ENCODE measurements at regions not wholly inside any gene's neighbourhood (a gene's known extent, or its start where the extent isn't known, plus 50 kb on each side); places are given as distances from the start of the nearest gene placed in this dataset.

DNA sequence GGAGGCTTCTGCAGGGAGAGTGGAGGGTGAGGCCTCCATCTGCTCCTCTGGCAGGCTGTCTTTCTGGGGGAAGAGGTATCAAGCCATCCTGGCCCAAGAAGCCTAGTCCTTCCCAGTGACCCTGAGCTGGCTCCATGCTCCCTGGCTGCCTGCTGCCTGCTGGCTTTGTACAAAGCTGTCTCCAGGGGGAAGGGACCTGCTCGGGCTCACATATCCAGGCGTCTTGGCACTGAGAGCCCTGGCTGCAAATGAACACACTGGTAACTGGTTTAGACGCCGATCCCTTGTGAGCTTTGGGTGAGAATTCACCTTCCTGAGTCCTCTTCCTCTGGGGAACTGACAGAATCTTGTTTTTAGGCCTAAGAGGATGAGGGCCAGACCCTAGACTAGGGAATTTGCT, 210.3 kb upstream of the ZBED5 start:
- no peak for DNase-seq
- in situ Hi-C loops (cut with HindIII; ENCODE audit: low pct_ligation_motif_present, low pct_unique_long_range_greater_than_20kb, low sequenced_read_pairs): no loop called here

DNA sequence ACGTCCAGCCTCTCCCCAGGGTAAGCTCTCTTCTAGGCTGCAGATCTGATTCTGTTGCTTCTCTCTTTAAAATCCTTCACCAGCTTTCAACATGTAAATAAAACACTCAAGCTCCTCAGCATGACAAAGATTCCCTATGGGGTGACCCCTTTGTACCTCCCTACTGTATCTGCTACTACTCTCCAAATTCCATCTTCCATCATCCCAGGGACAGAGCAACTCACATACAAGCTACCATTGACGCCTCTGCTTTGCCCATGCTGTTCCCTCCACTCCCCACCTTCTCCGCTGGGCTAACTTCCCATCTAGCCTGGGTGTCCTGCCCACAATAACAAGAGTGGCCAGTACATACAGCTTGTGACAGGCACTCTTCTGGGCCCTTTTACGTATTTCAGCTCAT, 207.5 kb upstream of the ZBED5 start:
- in situ Hi-C loops (cut with HindIII; ENCODE audit: low pct_ligation_motif_present, low pct_unique_long_range_greater_than_20kb, low sequenced_read_pairs): no loop called here
- no peak for DNase-seq

DNA sequence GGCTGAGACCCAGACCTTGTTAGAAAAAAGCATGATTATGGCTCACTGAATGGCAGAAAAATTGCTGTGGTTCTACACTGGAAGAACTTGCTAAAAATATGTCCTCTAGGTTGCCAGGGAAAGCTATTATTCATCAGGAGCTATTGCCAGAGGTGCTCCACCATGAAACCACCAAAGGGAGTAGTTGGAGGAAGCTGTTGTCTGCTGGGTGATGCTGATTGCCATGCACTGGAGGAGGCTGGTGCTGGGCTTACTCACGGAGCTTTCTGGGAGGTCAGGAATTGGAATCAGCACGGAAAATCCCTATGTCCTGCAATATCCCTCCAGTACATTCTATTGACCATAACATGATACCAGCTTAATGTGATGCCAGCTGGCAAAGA, 199.6 kb upstream of the ZBED5 start:
- in situ Hi-C loops (cut with HindIII; ENCODE audit: low pct_ligation_motif_present, low pct_unique_long_range_greater_than_20kb, low sequenced_read_pairs): no loop called here
- DNase-seq: no peak

DNA sequence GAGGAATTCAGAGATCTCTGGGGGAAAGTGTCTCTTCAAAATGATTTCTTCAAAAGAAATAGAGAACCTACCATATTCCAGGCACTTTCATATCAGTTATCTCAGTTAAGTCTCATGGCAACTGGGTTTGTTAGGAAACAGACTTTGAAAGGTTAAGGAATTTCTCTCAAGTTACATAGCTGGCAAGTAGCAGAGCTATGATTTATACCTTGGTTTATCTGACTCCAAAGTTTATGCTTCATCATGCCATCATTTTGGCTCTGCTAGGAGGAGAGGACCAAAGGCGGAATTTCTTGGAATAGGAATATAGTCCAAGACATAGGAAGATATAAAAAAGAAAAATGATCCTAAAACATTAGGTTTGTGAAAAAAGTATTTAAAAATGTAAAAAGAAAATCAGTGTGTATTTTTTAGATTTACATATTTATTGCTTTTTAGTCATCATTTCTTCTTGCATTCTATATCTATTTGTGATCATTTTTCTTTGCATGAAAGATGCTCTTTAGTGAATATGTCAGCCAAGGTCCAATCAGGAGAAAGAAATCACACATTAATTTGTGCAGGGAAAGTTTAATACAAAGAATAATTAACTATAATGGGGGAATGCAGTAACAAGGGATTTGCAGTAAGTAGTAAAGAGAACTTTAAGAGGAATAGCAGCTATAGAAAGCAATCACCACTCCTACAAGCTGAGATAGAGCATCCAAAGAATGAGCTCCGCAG, 199.1 kb upstream of the ZBED5 start:
- in situ Hi-C loops (cut with HindIII; ENCODE audit: low pct_ligation_motif_present, low pct_unique_long_range_greater_than_20kb, low sequenced_read_pairs): no loop called here
- no peak for DNase-seq

DNA sequence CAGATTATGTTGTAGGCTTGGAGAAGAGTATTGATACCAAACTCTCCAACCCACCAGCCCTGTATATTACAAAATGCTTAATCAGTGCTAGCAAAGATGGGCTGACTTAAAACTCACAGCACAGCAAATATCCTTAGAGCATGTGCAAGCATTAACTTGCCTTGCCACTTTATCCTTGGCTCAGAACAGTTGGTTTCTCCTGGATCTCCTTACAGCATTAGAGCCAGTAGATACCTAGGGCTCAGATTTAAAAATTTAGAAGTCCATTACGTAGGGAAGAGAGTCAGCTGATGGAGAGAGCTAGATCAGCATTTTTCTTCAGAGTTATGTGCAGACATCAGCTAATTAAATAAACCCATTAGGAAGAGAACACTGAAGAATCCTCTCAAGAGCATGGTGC, 198.5 kb upstream of the ZBED5 start:
- DNase-seq: no peak
- in situ Hi-C loops (cut with HindIII; ENCODE audit: low pct_ligation_motif_present, low pct_unique_long_range_greater_than_20kb, low sequenced_read_pairs): no loop called here

DNA sequence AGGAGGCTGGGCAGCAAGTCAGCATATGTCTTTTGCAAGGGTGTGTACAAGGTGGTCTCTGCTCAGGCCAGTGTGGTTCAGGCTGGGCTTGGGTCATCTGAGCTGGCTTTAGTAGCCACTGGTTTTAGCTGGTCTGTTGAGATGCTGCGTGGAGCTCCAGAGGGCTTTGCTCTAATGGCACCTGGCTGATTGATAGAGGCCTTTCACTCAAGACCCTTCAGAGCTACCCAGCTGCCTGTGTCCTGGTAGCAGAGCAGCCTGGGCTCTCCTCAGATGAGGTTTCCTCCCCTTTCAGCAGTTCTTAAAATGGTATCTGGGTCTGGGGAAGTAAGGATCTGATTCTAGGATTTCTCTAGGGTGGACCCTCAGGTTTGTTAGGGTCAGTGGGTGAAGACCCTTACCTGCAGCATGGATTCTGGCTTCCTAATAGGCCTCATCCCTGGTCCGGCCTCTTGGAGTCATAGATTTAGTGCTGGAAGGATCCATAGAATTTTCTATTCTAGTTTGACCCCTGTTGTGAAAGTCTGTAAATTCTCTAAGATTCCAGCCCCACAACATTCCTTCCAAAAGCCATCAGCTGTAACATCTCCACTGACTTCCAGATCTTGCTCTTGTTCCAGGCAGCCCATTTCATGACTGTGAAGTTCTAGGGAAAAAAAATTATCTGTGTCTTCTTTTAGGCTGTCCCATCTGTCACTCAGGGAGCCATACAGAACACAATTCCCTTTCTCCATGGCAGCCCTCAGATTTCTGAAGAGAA, 190.2 kb upstream of the ZBED5 start:
- DNase-seq: no peak
- in situ Hi-C loops (cut with HindIII; ENCODE audit: low pct_ligation_motif_present, low pct_unique_long_range_greater_than_20kb, low sequenced_read_pairs): no loop called here

DNA sequence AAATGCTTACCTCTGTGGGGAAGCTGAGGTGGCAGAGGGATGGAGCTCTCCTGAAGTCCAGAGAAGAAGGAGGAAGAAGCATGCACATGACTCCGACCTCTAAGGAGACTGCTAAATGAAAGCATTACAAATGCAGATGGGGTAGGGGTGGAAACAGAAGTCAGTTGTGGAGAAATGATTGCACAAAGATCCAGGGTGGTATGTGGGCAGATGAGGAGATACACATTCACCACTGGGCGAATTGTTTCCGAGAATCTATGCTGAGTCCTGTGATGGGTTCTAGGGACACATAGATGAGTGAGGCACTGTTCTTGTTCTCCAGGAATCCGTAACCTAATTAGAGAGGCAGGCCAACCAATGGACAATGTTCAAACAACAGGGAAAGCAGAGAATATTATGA, 188.9 kb upstream of the ZBED5 start:
- in situ Hi-C loops (cut with HindIII; ENCODE audit: low pct_ligation_motif_present, low pct_unique_long_range_greater_than_20kb, low sequenced_read_pairs): no loop called here
- no peak for DNase-seq

DNA sequence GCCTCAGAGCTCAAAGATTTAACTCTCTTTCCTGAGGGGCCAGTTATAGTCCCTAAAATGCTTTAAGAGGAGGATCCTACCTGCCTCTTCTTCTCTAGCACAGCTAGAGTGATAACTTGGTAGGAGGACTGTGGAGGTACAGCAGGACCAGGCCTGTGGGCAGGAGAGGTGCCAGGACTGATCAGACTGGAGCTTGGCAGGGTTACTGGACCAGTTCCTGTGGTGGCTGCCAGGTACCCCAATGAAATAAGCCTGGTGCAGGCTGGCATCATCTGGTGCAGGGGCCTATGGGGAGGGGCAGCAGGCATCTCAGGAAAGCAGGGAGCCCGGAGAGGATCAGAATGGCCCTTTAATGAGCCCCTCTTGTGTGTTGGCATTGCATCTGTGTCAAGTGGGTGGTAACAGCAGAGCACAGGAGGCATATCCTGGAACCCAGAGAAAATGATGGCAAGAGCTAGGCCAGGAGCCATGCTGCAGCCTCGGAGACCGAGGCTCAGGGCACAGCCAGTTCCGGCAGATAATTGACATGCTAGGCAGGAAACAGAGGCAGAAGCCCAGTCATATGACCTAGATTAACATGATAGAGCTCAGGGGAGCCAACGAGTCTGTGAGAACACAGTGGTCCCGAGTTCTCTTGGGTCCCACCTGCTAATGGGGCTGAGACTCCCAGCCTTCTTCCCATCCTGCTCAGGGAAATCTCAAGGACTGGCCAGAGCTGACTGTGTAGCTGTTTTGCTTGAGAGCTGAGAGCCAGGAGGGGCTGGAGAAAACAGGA, 187.5 kb upstream of the ZBED5 start:
- DNase-seq: no peak
- in situ Hi-C loops (cut with HindIII; ENCODE audit: low pct_ligation_motif_present, low pct_unique_long_range_greater_than_20kb, low sequenced_read_pairs): no loop called here

DNA sequence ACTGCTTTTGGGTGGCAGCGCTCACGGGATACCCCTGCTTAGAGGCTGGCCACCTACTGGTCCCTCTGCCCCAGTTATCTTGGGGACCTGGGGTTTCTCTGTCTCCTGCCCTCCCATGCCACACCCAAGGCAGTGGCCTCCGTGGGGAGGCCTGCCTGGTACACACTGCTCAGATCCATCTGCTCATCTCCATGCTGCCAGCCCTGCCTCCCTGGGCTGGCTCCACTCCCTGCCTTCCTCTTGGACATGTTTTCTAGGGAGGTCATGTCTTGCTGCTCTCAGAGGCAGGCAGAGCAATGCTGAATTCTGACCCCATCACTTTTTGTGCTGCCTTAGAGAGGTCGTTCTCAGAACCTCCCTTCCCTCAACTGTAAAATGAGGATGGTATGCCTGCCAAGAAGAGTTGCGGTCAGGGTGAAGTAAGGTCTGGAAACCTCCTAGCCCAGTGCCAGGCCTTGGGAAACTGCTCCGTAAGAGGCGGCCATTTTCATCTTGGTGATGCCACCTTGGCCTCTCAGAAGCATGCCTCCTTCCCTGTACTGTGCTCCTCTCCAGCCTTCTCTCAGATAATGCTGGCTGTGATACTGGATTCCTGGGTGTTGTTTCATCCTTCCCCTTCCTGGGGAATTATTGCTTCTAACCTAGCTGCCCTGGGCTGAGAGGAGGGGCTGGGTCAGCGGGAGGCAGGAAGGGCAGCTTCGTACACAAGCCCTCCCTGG, 186.4 kb upstream of the ZBED5 start:
- in situ Hi-C loops (cut with HindIII; ENCODE audit: low pct_ligation_motif_present, low pct_unique_long_range_greater_than_20kb, low sequenced_read_pairs): no loop called here
- DNase-seq: no peak

DNA sequence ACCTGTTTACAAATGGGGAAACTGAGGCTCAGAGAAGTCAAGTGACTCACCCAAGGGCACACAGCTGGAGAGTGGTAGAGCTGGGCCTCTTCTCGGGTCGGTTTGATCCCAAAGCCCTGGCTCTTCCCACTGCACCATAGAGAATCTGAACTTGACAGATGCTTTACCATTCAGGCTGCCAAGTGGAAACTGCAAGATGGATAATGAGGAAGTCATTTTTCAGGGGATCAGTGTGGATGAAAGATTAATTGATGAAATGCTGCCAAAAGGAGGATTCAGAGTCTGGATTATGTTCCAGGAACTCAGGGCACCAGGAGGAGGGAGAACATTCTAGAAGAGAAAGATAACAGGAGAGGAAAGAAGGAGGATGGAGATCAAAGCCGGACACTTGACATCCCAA, 185.9 kb upstream of the ZBED5 start:
- in situ Hi-C loops (cut with HindIII; ENCODE audit: low pct_ligation_motif_present, low pct_unique_long_range_greater_than_20kb, low sequenced_read_pairs): no loop called here
- no peak for DNase-seq

DNA sequence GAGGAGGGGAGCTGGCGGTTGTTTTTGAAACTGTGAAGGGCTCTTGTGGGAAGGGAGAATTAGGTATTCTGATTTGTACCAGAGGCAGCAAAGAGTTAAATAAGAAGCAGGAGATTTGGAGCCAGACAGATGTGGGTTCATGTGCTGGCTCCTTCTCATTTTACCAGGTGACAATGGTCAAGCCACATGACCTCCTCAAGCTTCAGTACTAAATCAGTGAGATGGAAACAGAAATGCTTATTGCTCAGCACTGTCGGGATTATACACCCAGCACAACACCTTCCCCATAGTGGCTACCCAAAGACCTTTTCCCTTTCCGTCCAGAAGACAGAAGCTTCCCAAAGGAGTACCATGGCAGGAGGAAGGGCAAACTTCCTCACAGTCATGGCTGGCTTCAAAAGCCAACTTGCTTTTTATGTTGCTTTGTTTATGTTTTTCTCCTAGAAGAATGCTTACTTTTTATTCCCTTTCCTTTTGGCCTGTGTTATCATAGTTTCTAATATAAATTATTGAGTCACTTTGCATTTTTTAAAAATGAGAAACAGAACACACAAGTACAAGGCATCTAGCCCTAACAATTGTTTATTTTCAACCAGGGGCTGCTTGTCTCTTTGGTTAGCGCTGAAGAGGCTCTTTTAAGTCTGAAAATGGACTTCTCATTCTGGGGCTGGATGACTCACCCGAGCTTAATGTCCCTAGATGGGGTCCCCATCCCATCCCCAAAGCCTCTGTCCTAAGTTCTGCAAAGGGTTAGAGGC, 181.5 kb upstream of the ZBED5 start:
- in situ Hi-C loops (cut with HindIII; ENCODE audit: low pct_ligation_motif_present, low pct_unique_long_range_greater_than_20kb, low sequenced_read_pairs): no loop called here

DNA sequence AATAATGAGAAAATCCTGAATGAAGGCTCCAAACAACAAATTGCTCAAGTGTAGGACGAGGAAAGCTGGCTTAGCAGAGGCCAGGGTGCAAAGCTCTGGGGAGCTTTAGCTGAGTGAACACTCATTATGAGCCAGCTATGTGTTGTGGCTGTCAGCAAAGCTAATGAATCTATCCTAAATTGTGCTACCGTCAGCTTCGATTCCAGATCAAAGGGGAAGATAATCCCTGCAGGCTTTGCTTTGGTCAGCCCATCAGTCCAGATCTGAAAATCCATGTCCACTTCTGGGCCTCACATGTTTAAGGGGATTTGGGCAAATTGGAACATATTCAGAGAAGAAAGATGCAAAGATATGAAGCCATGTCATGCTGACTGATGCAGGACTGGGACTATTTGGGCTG, 180.9 kb upstream of the ZBED5 start:
- in situ Hi-C loops (cut with HindIII; ENCODE audit: low pct_ligation_motif_present, low pct_unique_long_range_greater_than_20kb, low sequenced_read_pairs): no loop called here
- DNase-seq: no peak

More for the DNA sequence above, 181.5 kb upstream of the ZBED5 start:
- DNase-seq: no peak

DNA sequence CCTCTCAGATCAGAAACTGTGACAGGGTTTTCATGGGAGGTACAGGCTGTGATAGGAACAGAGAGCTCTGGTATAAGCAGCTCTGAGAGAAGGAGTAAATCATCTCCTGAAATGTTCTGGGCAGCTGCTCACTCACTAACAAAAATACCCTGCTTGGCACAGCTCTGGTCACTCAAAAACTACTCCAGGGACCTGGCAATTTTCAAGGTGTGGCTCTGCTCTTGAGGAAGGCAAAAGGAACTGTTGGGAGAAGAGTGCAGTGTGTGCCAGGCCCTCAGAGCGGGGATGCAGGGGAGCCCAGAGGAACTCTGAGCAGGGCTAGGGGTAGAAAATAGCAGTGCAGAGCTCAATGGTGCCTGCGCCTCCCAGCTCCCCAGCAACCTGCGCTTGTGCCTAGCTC, 180.5 kb upstream of the ZBED5 start:
- no peak for DNase-seq
- in situ Hi-C loops (cut with HindIII; ENCODE audit: low pct_ligation_motif_present, low pct_unique_long_range_greater_than_20kb, low sequenced_read_pairs): no loop called here

DNA sequence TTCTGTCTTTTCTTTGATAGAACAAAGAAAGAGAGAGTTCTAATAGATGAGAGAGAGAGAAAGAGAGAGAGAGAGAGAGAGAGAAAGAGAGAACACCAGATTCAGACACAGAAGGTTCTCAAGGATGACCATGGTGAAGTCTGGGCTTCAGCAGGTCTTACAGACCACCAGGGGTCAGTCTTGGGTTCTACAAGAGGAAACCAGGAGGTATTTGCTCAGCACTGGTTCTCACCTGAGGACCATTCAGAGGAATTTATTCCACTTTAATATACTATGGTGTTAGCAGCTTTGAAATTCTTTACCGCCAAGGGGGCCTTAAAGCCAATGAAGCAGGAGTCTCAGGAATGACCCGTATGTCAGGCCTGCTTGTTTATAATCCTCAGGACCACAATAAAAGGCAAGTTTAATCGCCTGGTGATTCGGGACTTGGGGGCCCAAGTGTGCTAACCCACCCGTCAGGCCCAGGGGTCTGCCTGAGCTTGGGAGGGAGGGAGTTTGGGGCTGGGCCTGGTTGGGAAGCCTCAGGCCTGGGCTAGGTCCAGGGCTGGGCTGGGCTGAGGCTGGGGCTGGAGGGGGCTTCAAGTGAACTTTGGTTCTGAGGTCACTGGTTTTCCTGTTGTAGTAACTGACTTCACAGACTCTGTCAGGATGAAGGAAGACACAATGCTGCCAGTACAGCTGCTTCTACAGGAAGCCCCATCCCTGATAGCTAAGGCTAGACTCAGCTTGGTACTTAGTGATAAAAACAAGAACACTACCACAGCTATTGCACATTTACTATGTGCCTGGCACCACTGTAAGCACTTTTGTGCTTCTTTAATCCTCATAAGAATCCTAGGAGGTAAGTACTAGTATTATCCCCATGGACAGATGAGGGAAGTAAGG, 179.2 kb upstream of the ZBED5 start:
- in situ Hi-C loops (cut with HindIII; ENCODE audit: low pct_ligation_motif_present, low pct_unique_long_range_greater_than_20kb, low sequenced_read_pairs): no loop called here

DNA sequence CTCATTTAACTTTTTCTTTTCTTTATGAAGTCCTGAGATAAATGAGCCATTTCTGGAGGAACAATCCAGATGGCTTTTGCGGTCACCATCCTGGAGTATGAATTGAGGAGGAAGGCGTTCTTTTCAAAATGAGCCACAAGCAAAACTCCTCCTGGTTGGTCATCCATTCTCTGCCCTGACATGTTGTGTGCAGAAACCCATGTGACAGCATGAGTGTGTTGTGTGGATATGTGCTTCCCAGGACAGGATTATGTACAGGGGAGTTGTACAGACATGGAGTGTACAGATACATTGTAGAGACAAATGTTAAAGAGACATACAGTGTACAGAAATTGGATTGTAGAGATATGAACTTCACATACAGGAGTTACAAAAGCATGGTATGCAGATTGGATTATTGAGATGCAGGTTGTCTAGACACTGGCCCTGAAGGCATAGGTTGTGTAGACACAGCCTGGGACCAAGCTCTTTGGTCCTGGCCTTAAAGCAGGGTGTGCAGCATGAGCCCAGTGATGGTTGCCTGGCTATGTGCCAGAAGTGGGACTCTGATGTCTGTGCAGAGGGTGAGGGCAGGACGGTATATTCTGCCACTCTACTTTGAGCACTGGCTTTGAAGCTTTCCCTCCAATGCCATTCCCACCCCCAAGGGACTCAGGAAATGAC, 178.5 kb upstream of the ZBED5 start:
- in situ Hi-C loops (cut with HindIII; ENCODE audit: low pct_ligation_motif_present, low pct_unique_long_range_greater_than_20kb, low sequenced_read_pairs): no loop called here

More for the DNA sequence above, 179.2 kb upstream of the ZBED5 start:
- peak; percentile 60 for DNase-seq

DNA sequence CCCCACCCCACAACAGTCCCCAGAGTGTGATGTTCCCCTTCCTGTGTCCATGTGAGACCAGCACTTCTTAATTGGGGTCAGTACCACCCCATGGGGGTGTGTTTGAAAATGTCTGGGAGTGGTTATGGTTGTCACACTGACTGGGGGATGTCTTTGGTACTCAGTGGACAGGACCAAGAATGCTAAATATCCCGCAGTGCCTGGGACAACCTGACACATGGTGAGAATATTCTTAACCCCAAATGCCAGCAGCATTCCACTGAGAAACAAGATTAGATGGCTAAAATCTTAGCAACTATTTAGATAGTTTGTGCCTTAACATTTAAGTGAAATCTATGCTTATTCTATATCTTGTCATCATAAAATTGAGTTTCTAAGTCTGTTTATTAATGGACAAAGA, 177.5 kb upstream of the ZBED5 start:
- DNase-seq: no peak
- in situ Hi-C loops (cut with HindIII; ENCODE audit: low pct_ligation_motif_present, low pct_unique_long_range_greater_than_20kb, low sequenced_read_pairs): no loop called here

More for the DNA sequence above, 178.5 kb upstream of the ZBED5 start:
- DNase-seq: no peak

DNA sequence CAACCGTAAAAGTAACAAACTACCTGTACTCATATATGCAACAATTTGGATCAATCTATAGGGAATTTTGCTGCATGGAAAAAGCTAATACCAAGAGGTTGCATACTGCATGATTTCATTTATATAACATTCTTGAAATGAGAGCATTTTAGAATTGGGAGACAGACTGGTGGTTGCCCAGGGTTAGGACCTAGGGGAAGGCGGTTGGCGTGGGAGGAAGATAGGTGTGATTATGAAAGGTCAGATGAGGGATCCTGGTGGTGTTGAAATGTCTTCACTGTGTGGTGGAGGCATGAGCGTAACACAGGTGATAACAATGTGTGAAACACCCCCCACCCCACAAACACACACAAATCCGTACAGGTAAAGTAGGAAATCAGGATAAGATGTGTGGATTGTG, 176.6 kb upstream of the ZBED5 start:
- in situ Hi-C loops (cut with HindIII; ENCODE audit: low pct_ligation_motif_present, low pct_unique_long_range_greater_than_20kb, low sequenced_read_pairs): no loop called here
- DNase-seq: no peak

Measured in ACHN (cell line).